GM23338 (cell line): ENCODE measurements at regions not wholly inside any gene's neighbourhood (a gene's known extent, or its start where the extent isn't known, plus 50 kb on each side); places are given as distances from the start of the nearest gene placed in this dataset.

ENCODE experiments used
- ATAC-seq: fragments of 200-7000 bp; cut with Tn5 transposase; 3 replicates; pipeline ENCODE4 v1.9.1; 2020
- DNase-seq: peaks from one replicate; pipeline ENCODE4 v3.0.0-alpha.2; 2015; ENCODE audit warnings: low spot score
- H2AFZ ChIP-seq: fragments of 200-600 bp; sonication (generic); 2 replicates; pipeline ENCODE4 v1.8.0; 2016; ENCODE audit warnings: antibody characterized with exemption, mild to moderate bottlenecking, moderate library complexity
- H3F3A ChIP-seq: fragments of 200-600 bp; sonication (generic); replicated peaks from 2 replicates; pipeline ENCODE4 v1.8.0; 2017; ENCODE audit warnings: antibody characterized with exemption, mixed run types, low read depth
- H3K27ac ChIP-seq: fragments of 200-600 bp; sonication (generic); 2 replicates; pipeline ENCODE4 v1.6.1; 2016; ENCODE audit warnings: low read depth
- H3K27me3 ChIP-seq: fragments of 200-600 bp; sonication (generic); 2 replicates; pipeline ENCODE4 v1.8.0; 2016; ENCODE audit warnings: mild to moderate bottlenecking, mixed run types, moderate library complexity; ENCODE audit not compliant: insufficient read depth
- H3K36me3 ChIP-seq: fragments of 200-600 bp; sonication (generic); 2 replicates; pipeline ENCODE4 v1.8.0; 2016; ENCODE audit warnings: mild to moderate bottlenecking; ENCODE audit not compliant: insufficient read depth
- H3K4me1 ChIP-seq: fragments of 200-600 bp; sonication (generic); 2 replicates; pipeline ENCODE4 v1.8.0; 2016; ENCODE audit warnings: mild to moderate bottlenecking, moderate library complexity; ENCODE audit not compliant: insufficient read depth
- H3K4me2 ChIP-seq: fragments of 200-600 bp; sonication (generic); 2 replicates; pipeline ENCODE4 v1.7.1; 2017; ENCODE audit warnings: mixed run types
- H3K4me3 ChIP-seq: fragments of 200-600 bp; sonication (generic); 2 replicates; pipeline ENCODE4 v1.6.1; 2016; ENCODE audit warnings: mixed run types
- H3K79me2 ChIP-seq: fragments of 200-600 bp; sonication (generic); replicated peaks from 2 replicates; pipeline ENCODE4 v1.8.0; 2017; ENCODE audit warnings: mild to moderate bottlenecking; ENCODE audit not compliant: insufficient read depth
- H3K9me2 ChIP-seq: fragments of 200-600 bp; sonication (generic); 2 replicates; pipeline ENCODE4 v1.8.0; 2017; ENCODE audit not compliant: insufficient read depth
- H4K20me1 ChIP-seq: fragments of 200-600 bp; sonication (generic); replicated peaks from 2 replicates; pipeline ENCODE4 v1.8.0; 2017; ENCODE audit warnings: mild to moderate bottlenecking; ENCODE audit not compliant: insufficient read depth
- H3K27ac Mint-ChIP-seq: 2 replicates; pipeline ENCODE4 v1.8.0; 2020; ENCODE audit warnings: inconsistent platforms, mild to moderate bottlenecking, moderate library complexity, mixed read lengths
- H3K27me3 Mint-ChIP-seq: 3 replicates; pipeline ENCODE4 v1.8.0; 2022; ENCODE audit warnings: low read depth, mild to moderate bottlenecking, moderate library complexity, mixed read lengths, inconsistent platforms; ENCODE audit not compliant: insufficient read depth, poor library complexity
- H3K36me3 Mint-ChIP-seq: 3 replicates; pipeline ENCODE4 v1.8.0; 2021; ENCODE audit warnings: low read depth, mild to moderate bottlenecking, inconsistent platforms, moderate library complexity, mixed read lengths
- H3K4me1 Mint-ChIP-seq: 3 replicates; pipeline ENCODE4 v1.8.0; 2020; ENCODE audit warnings: mild to moderate bottlenecking, inconsistent platforms, mixed read lengths
- H3K4me3 Mint-ChIP-seq: 3 replicates; pipeline ENCODE4 v1.8.0; 2021; ENCODE audit warnings: moderate library complexity, mild to moderate bottlenecking, inconsistent platforms, mixed read lengths
- H3K9me3 Mint-ChIP-seq: 3 replicates; pipeline ENCODE4 v1.8.0; 2020; ENCODE audit warnings: moderate library complexity, mild to moderate bottlenecking, inconsistent platforms, mixed read lengths
- CREB1 ChIP-seq: fragments of 250-450 bp; sonication (Bioruptor Pico); IDR thresholded peaks from 2 replicates; pipeline ENCODE4 v1.5.0; 2020; ENCODE audit warnings: low read depth, mild to moderate bottlenecking, moderate library complexity
- EZH2 ChIP-seq: fragments of 200-600 bp; sonication (generic); IDR thresholded peaks from one replicate; pipeline ENCODE4 v1.8.0; 2017; ENCODE audit warnings: antibody characterized with exemption, mild to moderate bottlenecking, low read depth; ENCODE audit not compliant: unreplicated experiment
- EZH2phosphoT487 ChIP-seq: fragments of 200-600 bp; sonication (generic); IDR thresholded peaks from one replicate; pipeline ENCODE4 v1.8.1; 2018; ENCODE audit warnings: antibody characterized with exemption; ENCODE audit not compliant: unreplicated experiment
- JUNB ChIP-seq: IDR thresholded peaks from one replicate; pipeline ENCODE4 v1.6.1; 2016; ENCODE audit warnings: antibody characterized with exemption; ENCODE audit not compliant: unreplicated experiment
- NANOG ChIP-seq: IDR thresholded peaks from 2 replicates; pipeline ENCODE4 v1.6.1; 2016; ENCODE audit warnings: antibody characterized with exemption, borderline replicate concordance
- POLR2AphosphoS5 ChIP-seq: IDR thresholded peaks from 2 replicates; pipeline ENCODE4 v1.6.1; 2016; ENCODE audit warnings: antibody characterized with exemption, low read depth
- REST ChIP-seq: IDR thresholded peaks from one replicate; pipeline ENCODE4 v1.6.1; 2018; ENCODE audit warnings: antibody characterized with exemption; ENCODE audit not compliant: unreplicated experiment
- STAT1 ChIP-seq: IDR thresholded peaks from one replicate; pipeline ENCODE4 v1.6.1; 2016; ENCODE audit warnings: antibody characterized with exemption; ENCODE audit not compliant: unreplicated experiment
- ZNF114 ChIP-seq: fragments of 250-450 bp; sonication (Bioruptor Pico); IDR thresholded peaks from 2 replicates; pipeline ENCODE4 v1.5.0; 2020; ENCODE audit warnings: mild to moderate bottlenecking, moderate library complexity
- ZNF331 ChIP-seq: fragments of 250-450 bp; sonication (Bioruptor Pico); IDR thresholded peaks from 2 replicates; pipeline ENCODE4 v1.5.0; 2020; ENCODE audit warnings: low read depth, mild to moderate bottlenecking, moderate library complexity
- TF ChIP-seq, protein P1 (sequence below): IDR thresholded peaks from 2 replicates; pipeline ENCODE4 v1.6.1; 2016; ENCODE audit warnings: antibody characterized with exemption
- TF ChIP-seq, protein P2 (sequence below): fragments of 250-450 bp; sonication (Bioruptor Pico); IDR thresholded peaks from 2 replicates; pipeline ENCODE4 v1.5.0; 2020; ENCODE audit warnings: mild to moderate bottlenecking, moderate library complexity
- TF ChIP-seq, protein P3 (sequence below), 2 experiments: fragments of 200-600 bp in 1 of 2; sonication (generic) in 1 of 2; conservative IDR thresholded peaks; 2 replicates each; pipeline versions ENCODE4 v1.5.1 to v1.6.1; 2016 to 2017; ENCODE audit warnings: antibody characterized with exemption in 2 of 2, low read depth in 2 of 2, mild to moderate bottlenecking in 2 of 2, moderate library complexity in 1 of 2

- Histone ChIP-seq H3K79me2 (no peaks in the 10 kb centered on the region), H4K20me1 (no peaks in the 10 kb centered on the region), H3F3A (no peaks in the 10 kb centered on the region), H3K36me3 (no peaks in the 10 kb centered on the region), H3K4me3 (no peak overlapping the region), H3K27ac (no peak overlapping the region), H3K4me2 (no peak overlapping the region), H3K4me1 (no peaks in the 10 kb centered on the region), H3K27me3 (no peaks in the 10 kb centered on the region), H3K9me2 (no peaks in the 10 kb centered on the region), H2AFZ (no peak overlapping the region)
- no peaks in the 10 kb centered on the region for H3K27me3 Mint-ChIP-seq
- no peak overlapping the region for H3K27ac Mint-ChIP-seq
- peaks cover 10% of the 10 kb centered on the region; the same call in 2 of the 3 replicates for H3K4me1 Mint-ChIP-seq
- DNase-seq (no peak), ATAC-seq (no peak)
- no peak overlapping the region for H3K4me3 Mint-ChIP-seq
- no peaks in the 10 kb centered on the region for H3K9me3 Mint-ChIP-seq
- TF ChIP-seq ZNF114 (no peak), EZH2 (no peak), STAT1 (no peak), JUNB (no peak), CREB1 (CRISPR knock-in tag) (no peak), ZNF331 (CRISPR knock-in tag) (no peak), POLR2AphosphoS5 (no peak), REST (no peak), EZH2phosphoT487 (no peak), NANOG (no peak)
- TF ChIP-seq, protein P1, sequence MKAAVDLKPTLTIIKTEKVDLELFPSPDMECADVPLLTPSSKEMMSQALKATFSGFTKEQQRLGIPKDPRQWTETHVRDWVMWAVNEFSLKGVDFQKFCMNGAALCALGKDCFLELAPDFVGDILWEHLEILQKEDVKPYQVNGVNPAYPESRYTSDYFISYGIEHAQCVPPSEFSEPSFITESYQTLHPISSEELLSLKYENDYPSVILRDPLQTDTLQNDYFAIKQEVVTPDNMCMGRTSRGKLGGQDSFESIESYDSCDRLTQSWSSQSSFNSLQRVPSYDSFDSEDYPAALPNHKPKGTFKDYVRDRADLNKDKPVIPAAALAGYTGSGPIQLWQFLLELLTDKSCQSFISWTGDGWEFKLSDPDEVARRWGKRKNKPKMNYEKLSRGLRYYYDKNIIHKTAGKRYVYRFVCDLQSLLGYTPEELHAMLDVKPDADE, result no peak
- TF ChIP-seq, protein P2, sequence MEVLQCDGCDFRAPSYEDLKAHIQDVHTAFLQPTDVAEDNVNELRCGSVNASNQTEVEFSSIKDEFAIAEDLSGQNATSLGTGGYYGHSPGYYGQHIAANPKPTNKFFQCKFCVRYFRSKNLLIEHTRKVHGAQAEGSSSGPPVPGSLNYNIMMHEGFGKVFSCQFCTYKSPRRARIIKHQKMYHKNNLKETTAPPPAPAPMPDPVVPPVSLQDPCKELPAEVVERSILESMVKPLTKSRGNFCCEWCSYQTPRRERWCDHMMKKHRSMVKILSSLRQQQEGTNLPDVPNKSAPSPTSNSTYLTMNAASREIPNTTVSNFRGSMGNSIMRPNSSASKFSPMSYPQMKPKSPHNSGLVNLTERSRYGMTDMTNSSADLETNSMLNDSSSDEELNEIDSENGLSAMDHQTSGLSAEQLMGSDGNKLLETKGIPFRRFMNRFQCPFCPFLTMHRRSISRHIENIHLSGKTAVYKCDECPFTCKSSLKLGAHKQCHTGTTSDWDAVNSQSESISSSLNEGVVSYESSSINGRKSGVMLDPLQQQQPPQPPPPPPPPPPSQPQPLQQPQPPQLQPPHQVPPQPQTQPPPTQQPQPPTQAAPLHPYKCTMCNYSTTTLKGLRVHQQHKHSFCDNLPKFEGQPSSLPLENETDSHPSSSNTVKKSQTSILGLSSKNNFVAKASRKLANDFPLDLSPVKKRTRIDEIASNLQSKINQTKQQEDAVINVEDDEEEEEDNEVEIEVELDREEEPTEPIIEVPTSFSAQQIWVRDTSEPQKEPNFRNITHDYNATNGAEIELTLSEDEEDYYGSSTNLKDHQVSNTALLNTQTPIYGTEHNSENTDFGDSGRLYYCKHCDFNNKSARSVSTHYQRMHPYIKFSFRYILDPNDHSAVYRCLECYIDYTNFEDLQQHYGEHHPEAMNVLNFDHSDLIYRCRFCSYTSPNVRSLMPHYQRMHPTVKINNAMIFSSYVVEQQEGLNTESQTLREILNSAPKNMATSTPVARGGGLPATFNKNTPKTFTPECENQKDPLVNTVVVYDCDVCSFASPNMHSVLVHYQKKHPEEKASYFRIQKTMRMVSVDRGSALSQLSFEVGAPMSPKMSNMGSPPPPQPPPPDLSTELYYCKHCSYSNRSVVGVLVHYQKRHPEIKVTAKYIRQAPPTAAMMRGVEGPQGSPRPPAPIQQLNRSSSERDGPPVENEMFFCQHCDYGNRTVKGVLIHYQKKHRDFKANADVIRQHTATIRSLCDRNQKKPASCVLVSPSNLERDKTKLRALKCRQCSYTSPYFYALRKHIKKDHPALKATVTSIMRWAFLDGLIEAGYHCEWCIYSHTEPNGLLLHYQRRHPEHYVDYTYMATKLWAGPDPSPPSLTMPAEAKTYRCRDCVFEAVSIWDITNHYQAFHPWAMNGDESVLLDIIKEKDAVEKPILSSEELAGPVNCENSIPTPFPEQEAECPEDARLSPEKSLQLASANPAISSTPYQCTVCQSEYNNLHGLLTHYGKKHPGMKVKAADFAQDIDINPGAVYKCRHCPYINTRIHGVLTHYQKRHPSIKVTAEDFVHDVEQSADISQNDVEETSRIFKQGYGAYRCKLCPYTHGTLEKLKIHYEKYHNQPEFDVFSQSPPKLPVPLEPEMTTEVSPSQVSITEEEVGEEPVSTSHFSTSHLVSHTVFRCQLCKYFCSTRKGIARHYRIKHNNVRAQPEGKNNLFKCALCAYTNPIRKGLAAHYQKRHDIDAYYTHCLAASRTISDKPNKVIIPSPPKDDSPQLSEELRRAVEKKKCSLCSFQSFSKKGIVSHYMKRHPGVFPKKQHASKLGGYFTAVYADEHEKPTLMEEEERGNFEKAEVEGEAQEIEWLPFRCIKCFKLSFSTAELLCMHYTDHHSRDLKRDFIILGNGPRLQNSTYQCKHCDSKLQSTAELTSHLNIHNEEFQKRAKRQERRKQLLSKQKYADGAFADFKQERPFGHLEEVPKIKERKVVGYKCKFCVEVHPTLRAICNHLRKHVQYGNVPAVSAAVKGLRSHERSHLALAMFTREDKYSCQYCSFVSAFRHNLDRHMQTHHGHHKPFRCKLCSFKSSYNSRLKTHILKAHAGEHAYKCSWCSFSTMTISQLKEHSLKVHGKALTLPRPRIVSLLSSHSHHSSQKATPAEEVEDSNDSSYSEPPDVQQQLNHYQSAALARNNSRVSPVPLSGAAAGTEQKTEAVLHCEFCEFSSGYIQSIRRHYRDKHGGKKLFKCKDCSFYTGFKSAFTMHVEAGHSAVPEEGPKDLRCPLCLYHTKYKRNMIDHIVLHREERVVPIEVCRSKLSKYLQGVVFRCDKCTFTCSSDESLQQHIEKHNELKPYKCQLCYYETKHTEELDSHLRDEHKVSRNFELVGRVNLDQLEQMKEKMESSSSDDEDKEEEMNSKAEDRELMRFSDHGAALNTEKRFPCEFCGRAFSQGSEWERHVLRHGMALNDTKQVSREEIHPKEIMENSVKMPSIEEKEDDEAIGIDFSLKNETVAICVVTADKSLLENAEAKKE (CRISPR knock-in tag), result no peak
- TF ChIP-seq, protein P3, sequence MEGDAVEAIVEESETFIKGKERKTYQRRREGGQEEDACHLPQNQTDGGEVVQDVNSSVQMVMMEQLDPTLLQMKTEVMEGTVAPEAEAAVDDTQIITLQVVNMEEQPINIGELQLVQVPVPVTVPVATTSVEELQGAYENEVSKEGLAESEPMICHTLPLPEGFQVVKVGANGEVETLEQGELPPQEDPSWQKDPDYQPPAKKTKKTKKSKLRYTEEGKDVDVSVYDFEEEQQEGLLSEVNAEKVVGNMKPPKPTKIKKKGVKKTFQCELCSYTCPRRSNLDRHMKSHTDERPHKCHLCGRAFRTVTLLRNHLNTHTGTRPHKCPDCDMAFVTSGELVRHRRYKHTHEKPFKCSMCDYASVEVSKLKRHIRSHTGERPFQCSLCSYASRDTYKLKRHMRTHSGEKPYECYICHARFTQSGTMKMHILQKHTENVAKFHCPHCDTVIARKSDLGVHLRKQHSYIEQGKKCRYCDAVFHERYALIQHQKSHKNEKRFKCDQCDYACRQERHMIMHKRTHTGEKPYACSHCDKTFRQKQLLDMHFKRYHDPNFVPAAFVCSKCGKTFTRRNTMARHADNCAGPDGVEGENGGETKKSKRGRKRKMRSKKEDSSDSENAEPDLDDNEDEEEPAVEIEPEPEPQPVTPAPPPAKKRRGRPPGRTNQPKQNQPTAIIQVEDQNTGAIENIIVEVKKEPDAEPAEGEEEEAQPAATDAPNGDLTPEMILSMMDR (conservative IDR thresholded peaks at IDR 0.05; ENCODE audit: low read depth in 2 of 2), result no peak
- no peaks in the 10 kb centered on the region for H3K36me3 Mint-ChIP-seq
These were observed 146.0 kb upstream of the FRMD4B start for GRCh38 chr3:69531576-69532546.
